Right lobe of liver (tissue), 4 donors: ENCODE measurements at regions not wholly inside any gene's neighbourhood (a gene's known extent, or its start where the extent isn't known, plus 50 kb on each side); places are given as distances from the start of the nearest gene placed in this dataset.

Experiments used
- POLR2A ChIP-seq: fragments of 450-650 bp; IDR thresholded peaks from one replicate; pipeline ENCODE4 v1.6.1; 2017; ENCODE audit warnings: antibody characterized with exemption, mild to moderate bottlenecking
- TF ChIP-seq, protein P1 (sequence below), 4 donors: fragments of 200-600 bp in 3 of 4; fragments of 450-650 bp in 1 of 4; IDR thresholded peaks; one replicate each; pipeline versions ENCODE4 v1.5.1 to v1.8.0; 2016 to 2022; ENCODE audit warnings: antibody characterized with exemption in 4 of 4, mild to moderate bottlenecking in 2 of 4
- donor health status: DM: no; HTN: no; CAD: no.
- donor health status: DM: no; HTN: no; CAD: no.
- donor health status: DM: no; HTN: yes; CAD: no.

GRCh38 chr11:100467821-100468508, 219.1 kb upstream of the ARHGAP42 start:
- TF ChIP-seq, protein P1, sequence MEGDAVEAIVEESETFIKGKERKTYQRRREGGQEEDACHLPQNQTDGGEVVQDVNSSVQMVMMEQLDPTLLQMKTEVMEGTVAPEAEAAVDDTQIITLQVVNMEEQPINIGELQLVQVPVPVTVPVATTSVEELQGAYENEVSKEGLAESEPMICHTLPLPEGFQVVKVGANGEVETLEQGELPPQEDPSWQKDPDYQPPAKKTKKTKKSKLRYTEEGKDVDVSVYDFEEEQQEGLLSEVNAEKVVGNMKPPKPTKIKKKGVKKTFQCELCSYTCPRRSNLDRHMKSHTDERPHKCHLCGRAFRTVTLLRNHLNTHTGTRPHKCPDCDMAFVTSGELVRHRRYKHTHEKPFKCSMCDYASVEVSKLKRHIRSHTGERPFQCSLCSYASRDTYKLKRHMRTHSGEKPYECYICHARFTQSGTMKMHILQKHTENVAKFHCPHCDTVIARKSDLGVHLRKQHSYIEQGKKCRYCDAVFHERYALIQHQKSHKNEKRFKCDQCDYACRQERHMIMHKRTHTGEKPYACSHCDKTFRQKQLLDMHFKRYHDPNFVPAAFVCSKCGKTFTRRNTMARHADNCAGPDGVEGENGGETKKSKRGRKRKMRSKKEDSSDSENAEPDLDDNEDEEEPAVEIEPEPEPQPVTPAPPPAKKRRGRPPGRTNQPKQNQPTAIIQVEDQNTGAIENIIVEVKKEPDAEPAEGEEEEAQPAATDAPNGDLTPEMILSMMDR (IDR thresholded peaks at IDR 0.05): no peak
- no peak for TF ChIP-seq POLR2A
